Lung (tissue), 11 donors: ENCODE measurements at regions not wholly inside any gene's neighbourhood (a gene's known extent, or its start where the extent isn't known, plus 50 kb on each side); places are given as distances from the start of the nearest gene placed in this dataset.
"Not testable (repeated sequence)": the region's sequence is repeated elsewhere in the genome, so short reads cannot be mapped to it uniquely, and the experiment has no call there.

Source experiments
- ATAC-seq: fragments of 200-7000 bp; cut with Tn5 transposase; one replicate; pipeline ENCODE4 v1.9.1; 2020; ENCODE audit warnings: moderate number of reproducible peaks; ENCODE audit not compliant: insufficient read depth, low FRiP score
- DNase-seq, 3 donors: peaks; one replicate each; pipeline ENCODE4 v3.0.0-alpha.2; 2013 to 2017
- H3K27ac ChIP-seq, 2 donors: one replicate each; pipeline ENCODE4 v1.5.1; 2013; ENCODE audit warnings: mild to moderate bottlenecking in 2 of 2, moderate library complexity in 2 of 2, control low read depth in 1 of 2, inconsistent platforms in 1 of 2, low read depth in 1 of 2, low read length in 1 of 2
- H3K27me3 ChIP-seq, 3 donors: one replicate each; pipeline ENCODE4 v1.5.1; 2013; ENCODE audit warnings: low read length in 2 of 3; ENCODE audit not compliant: control insufficient read depth in 3 of 3, insufficient read depth in 3 of 3
- H3K36me3 ChIP-seq, 4 donors: one replicate each; pipeline ENCODE4 v1.5.1; 2013; ENCODE audit warnings: low read length in 4 of 4, mild to moderate bottlenecking in 1 of 4, moderate library complexity in 1 of 4; ENCODE audit not compliant: control insufficient read depth in 4 of 4, insufficient read depth in 4 of 4
- H3K4me1 ChIP-seq, 5 donors: one replicate each; pipeline ENCODE4 v1.5.1; 2013; ENCODE audit warnings: low read length in 5 of 5, mild to moderate bottlenecking in 2 of 5, moderate library complexity in 1 of 5; ENCODE audit not compliant: control insufficient read depth in 5 of 5, insufficient read depth in 5 of 5
- H3K4me3 ChIP-seq: one replicate; pipeline ENCODE4 v1.5.1; 2013; ENCODE audit warnings: mild to moderate bottlenecking, control low read depth, moderate library complexity
- H3K9ac ChIP-seq, 2 donors: one replicate each; pipeline ENCODE4 v1.5.1; 2013; ENCODE audit warnings: low read length in 2 of 2, control low read depth in 1 of 2; ENCODE audit not compliant: insufficient read depth in 1 of 2
- H3K9me3 ChIP-seq, 4 donors: one replicate each; pipeline ENCODE4 v1.5.1; 2013; ENCODE audit warnings: low read length in 3 of 4, mild to moderate bottlenecking in 1 of 4, moderate library complexity in 1 of 4; ENCODE audit not compliant: control insufficient read depth in 4 of 4, insufficient read depth in 3 of 4
- WGBS, 2 donors: extraction: QIAGEN DNeasy Blood & Tissue Kit; methylation state at CpG; one replicate each; pipeline ENCODE4 v1.1.7; 2013; 5-methylcytosine and 5-hydroxymethylcytosine counted together
- TF ChIP-seq, protein P1 (sequence below): IDR thresholded peaks from 2 replicates; pipeline ENCODE4 v1.5.1; 2012; ENCODE audit warnings: mild to moderate bottlenecking; ENCODE audit errors: control extremely low read depth, extremely low read depth
- donor health status: control.
- donor health status: control.
- donor health status: Bipolar disorder and iron deficiency.
- donor health status: healthy.
- donor health status: DM: yes; HTN: yes; CAD: no.

DNA sequence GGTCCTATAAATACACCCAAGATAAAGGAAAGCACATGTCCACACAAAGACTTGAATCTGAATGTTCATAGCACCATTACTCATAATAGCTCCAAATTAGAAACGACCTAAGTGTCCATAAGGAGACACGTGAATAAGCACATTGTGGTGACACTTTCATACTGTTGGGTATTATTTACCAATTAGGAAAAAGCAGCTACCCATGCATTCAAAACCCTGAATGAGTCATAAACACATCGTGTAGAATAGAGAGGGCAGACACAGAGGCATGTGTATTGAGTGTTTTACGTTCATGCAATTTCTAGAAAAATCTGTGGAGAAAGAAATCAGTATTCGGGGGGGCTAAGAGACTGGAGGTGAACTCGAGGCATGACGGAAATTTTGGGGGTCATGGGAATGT is 396.7 kb downstream of the THBS2 start:
- WGBS, 2 donors, result 74 to 77% methylated on average over 7 of the region's 7 CpGs
- Histone ChIP-seq H3K36me3 (no peaks in the 10 kb centered on the region), H3K27ac (no peak overlapping the region), H3K4me1 (no peaks in the 10 kb centered on the region), H3K4me3 (no peak overlapping the region), H3K27me3 (no peaks in the 10 kb centered on the region), H3K9me3 (no peaks in the 10 kb centered on the region), H3K9ac (no peak overlapping the region)
- TF ChIP-seq, protein P1, sequence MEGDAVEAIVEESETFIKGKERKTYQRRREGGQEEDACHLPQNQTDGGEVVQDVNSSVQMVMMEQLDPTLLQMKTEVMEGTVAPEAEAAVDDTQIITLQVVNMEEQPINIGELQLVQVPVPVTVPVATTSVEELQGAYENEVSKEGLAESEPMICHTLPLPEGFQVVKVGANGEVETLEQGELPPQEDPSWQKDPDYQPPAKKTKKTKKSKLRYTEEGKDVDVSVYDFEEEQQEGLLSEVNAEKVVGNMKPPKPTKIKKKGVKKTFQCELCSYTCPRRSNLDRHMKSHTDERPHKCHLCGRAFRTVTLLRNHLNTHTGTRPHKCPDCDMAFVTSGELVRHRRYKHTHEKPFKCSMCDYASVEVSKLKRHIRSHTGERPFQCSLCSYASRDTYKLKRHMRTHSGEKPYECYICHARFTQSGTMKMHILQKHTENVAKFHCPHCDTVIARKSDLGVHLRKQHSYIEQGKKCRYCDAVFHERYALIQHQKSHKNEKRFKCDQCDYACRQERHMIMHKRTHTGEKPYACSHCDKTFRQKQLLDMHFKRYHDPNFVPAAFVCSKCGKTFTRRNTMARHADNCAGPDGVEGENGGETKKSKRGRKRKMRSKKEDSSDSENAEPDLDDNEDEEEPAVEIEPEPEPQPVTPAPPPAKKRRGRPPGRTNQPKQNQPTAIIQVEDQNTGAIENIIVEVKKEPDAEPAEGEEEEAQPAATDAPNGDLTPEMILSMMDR, result no peak
- DNase-seq, result no peak
- no peak for ATAC-seq

DNA sequence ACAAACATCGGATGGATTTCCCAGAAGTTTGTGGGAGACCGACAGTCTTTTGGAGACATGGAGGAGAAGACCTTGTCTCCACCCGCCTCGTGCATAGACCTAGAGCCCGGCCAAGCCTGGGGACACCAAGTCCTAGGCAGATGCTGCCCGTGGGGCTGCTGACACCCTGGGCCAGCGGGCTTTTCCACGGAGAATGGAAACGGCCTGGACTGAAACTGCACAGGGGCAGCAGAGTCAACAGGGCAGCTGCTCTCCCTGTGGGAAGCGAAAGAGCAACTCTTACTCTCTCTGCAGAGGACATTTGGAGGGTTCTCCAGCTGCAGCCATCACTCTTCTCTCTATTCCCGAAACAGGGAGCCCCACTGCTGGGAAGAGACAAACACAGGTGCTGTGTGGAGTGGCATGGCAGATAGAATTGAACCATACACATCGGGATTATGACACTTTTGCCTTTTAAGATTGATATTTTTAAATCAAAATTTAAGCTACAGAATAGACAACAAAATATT is 401.2 kb downstream of the THBS2 start:
- ATAC-seq (no peak), DNase-seq (no peak)
- no peaks in the 10 kb centered on the region for H3K36me3 ChIP-seq
- no peaks in the 10 kb centered on the region for H3K9me3 ChIP-seq
- H3K4me1 ChIP-seq, result peaks cover 0 to 2% (median 0%) of the 10 kb centered on the region in 5 donors
- no peak overlapping the region for H3K9ac ChIP-seq
- TF ChIP-seq, protein P1, result no peak
- no peak overlapping the region for H3K27ac ChIP-seq
- no peak overlapping the region for H3K4me3 ChIP-seq
- no peaks in the 10 kb centered on the region for H3K27me3 ChIP-seq
- WGBS, 2 donors, result 94 to 96% methylated on average over 12 of the region's 12 CpGs

GRCh38 chr6:168851460-168852375 is 401.9 kb downstream of the THBS2 start:
- Histone ChIP-seq H3K9ac (no peak overlapping the region), H3K27me3 (no peaks in the 10 kb centered on the region), H3K4me1 (peaks cover 0 to 2% (median 0%) of the 10 kb centered on the region in 5 donors), H3K4me3 (no peak overlapping the region), H3K9me3 (no peaks in the 10 kb centered on the region), H3K27ac (no peak overlapping the region), H3K36me3 (no peaks in the 10 kb centered on the region)
- 76 to 83% methylated on average over 11 of the region's 11 CpGs for WGBS, 2 donors
- TF ChIP-seq, protein P1, result no peak
- ATAC-seq (no peak), DNase-seq (peak in 1 of 3 donors; percentile 21)

- H3K27ac ChIP-seq, DNase-seq, ATAC-seq, H3K9me3 ChIP-seq, H3K4me3 ChIP-seq, H3K27me3 ChIP-seq, H3K4me1 ChIP-seq, H3K36me3 ChIP-seq, H3K9ac ChIP-seq: not testable (repeated sequence)
- WGBS, 2 donors, result 89 to 91% methylated on average over 24 to 26 of the region's 26 CpGs
Observed at GRCh38 chr6:168850027-168850736, 403.5 kb downstream of the THBS2 start.
